GM12878 (cell line): ENCODE measurements at regions not wholly inside any gene's neighbourhood (a gene's known extent, or its start where the extent isn't known, plus 50 kb on each side); places are given as distances from the start of the nearest gene placed in this dataset.

ENCODE experiments used
- ATAC-seq: fragments of 200-7000 bp; cut with Tn5 transposase; 3 replicates; pipeline ENCODE4 v1.9.1; 2020; ENCODE audit warnings: mild to moderate bottlenecking, moderate library complexity
- BruUV-seq: library from RNA; stranded (reverse); fragments of 400-500 nt; replicated peaks from 2 replicates; lab custom pipeline; 2021; lab: Mats Ljungman, UMichigan
- CTCF ChIA-PET: fragments of 300-600 bp; sonication (Branson Sonifier 250); formaldehyde crosslinking; extraction: SDS; loops from one replicate; lab custom pipeline; 2021; ENCODE audit warnings: inconsistent platforms; lab: Yijun Ruan, JAX
- POLR2A ChIA-PET: fragments of 350-600 bp; formaldehyde crosslinking; extraction: SDS; loops from one replicate; lab custom pipeline; 2021; ENCODE audit warnings: inconsistent platforms; lab: Charles Lee
- RAD21 ChIA-PET: fragments of 300-600 bp; sonication (Branson Sonifier 250); formaldehyde crosslinking; loops from one replicate; lab custom pipeline; 2023; ENCODE audit warnings: antibody characterized with exemption; ENCODE audit not compliant: unreplicated experiment; lab: Charles Lee
- SMC1A ChIA-PET: fragments of 300-600 bp; sonication (Branson Sonifier 250); formaldehyde crosslinking; loops from one replicate; lab custom pipeline; 2023; ENCODE audit not compliant: unreplicated experiment, uncharacterized antibody; lab: Charles Lee
- DNase-seq: peaks from one replicate; pipeline ENCODE4 v3.0.0-alpha.2; 2011; ENCODE audit warnings: low read depth, low spot score
- FAIRE-seq: peaks from 3 replicates; lab custom pipeline; 2011; peaks lifted over from hg19 to GRCh38; lab: Jason Lieb, UNC
- H2AFZ ChIP-seq: 2 replicates; pipeline ENCODE4 v1.6.0; 2011; ENCODE audit warnings: low read depth, low read length, control low read depth; ENCODE audit not compliant: control insufficient read depth
- H3K27ac ChIP-seq: 2 replicates; pipeline ENCODE4 v1.5.1; 2011; ENCODE audit warnings: control low read depth; ENCODE audit not compliant: control insufficient read depth, insufficient read depth
- H3K27me3 ChIP-seq, 2 experiments: replicated peaks in 1 of 2; 2 replicates each; pipeline versions ENCODE4 v1.6.0 to v1.6.1; 2011; ENCODE audit warnings: low read length in 1 of 2; ENCODE audit not compliant: control insufficient read depth in 2 of 2, insufficient read depth in 2 of 2
- H3K36me3 ChIP-seq, 2 experiments: 2 replicates each; pipeline ENCODE4 v1.5.1; 2011; ENCODE audit warnings: low read length in 1 of 2; ENCODE audit not compliant: control insufficient read depth in 2 of 2, insufficient read depth in 2 of 2
- H3K4me1 ChIP-seq: 2 replicates; pipeline ENCODE4 v1.6.1; 2011; ENCODE audit warnings: mild to moderate bottlenecking, low read length, moderate library complexity, mixed read lengths; ENCODE audit not compliant: control insufficient read depth, insufficient read depth
- H3K4me2 ChIP-seq: 2 replicates; pipeline ENCODE4 v1.6.0; 2011; ENCODE audit warnings: control low read depth; ENCODE audit not compliant: control insufficient read depth, insufficient read depth
- H3K4me3 ChIP-seq: fragments of 200-600 bp; sonication (generic); 2 replicates; pipeline ENCODE4 v1.5.1; 2016
- H3K79me2 ChIP-seq: 2 replicates; pipeline ENCODE4 v1.6.0; 2011; ENCODE audit warnings: low read length; ENCODE audit not compliant: control insufficient read depth, insufficient read depth
- H3K9ac ChIP-seq: 2 replicates; pipeline ENCODE4 v1.8.0; 2011; ENCODE audit warnings: low read length, control low read depth, mixed read lengths; ENCODE audit not compliant: control insufficient read depth, insufficient read depth
- H3K9me3 ChIP-seq: replicated peaks from 3 replicates; pipeline ENCODE4 v1.5.1; 2011; ENCODE audit warnings: mild to moderate bottlenecking, low read length; ENCODE audit not compliant: control insufficient read depth, insufficient read depth
- H4K20me1 ChIP-seq: 2 replicates; pipeline ENCODE4 v1.6.0; 2011; ENCODE audit not compliant: control insufficient read depth, insufficient read depth
- CBX5 ChIP-seq: sonication (generic); IDR thresholded peaks from 2 replicates; pipeline ENCODE4 v1.6.1; 2016; ENCODE audit warnings: low read depth, moderate library complexity, mild to moderate bottlenecking, inconsistent platforms
- ESRRA ChIP-seq: IDR thresholded peaks from 2 replicates; pipeline ENCODE4 v1.6.1; 2012; ENCODE audit warnings: mild to moderate bottlenecking, low read length, improper control_type of control experiment
- FOXK2 ChIP-seq: fragments of 450-650 bp; IDR thresholded peaks from 2 replicates; pipeline ENCODE4 v1.6.1; 2017; ENCODE audit warnings: mild to moderate bottlenecking, moderate library complexity
- MEF2B ChIP-seq: fragments of 450-650 bp; IDR thresholded peaks from 2 replicates; pipeline ENCODE4 v1.6.1; 2018; ENCODE audit warnings: mild to moderate bottlenecking, moderate library complexity; ENCODE audit not compliant: partially characterized antibody, poor library complexity, severe bottlenecking
- NR2F1 ChIP-seq: fragments of 450-650 bp; conservative IDR thresholded peaks from 2 replicates; pipeline ENCODE4 v1.6.1; 2017; ENCODE audit warnings: mild to moderate bottlenecking
- NRF1 ChIP-seq: conservative IDR thresholded peaks from 2 replicates; pipeline ENCODE4 v1.6.1; 2011; ENCODE audit warnings: mild to moderate bottlenecking, low read depth, low read length, improper control_type of control experiment
- POLR2A ChIP-seq: IDR thresholded peaks from 2 replicates; pipeline ENCODE4 v1.6.1; 2011; ENCODE audit warnings: low read depth, mild to moderate bottlenecking, low read length
- POU2F2 ChIP-seq: IDR thresholded peaks from 3 replicates; pipeline ENCODE4 v1.6.1; 2011; ENCODE audit warnings: low read depth, mild to moderate bottlenecking, low read length, borderline replicate concordance
- RELA ChIP-seq: fragments of 450-650 bp; IDR thresholded peaks from 2 replicates; pipeline ENCODE4 v1.8.0; 2014; ENCODE audit warnings: borderline replicate concordance; ENCODE audit not compliant: partially characterized antibody
- WRNIP1 ChIP-seq: IDR thresholded peaks from 2 replicates; pipeline ENCODE4 v1.6.1; 2011; ENCODE audit warnings: low read depth, low read length, improper control_type of control experiment, borderline replicate concordance
- ZNF384 ChIP-seq: IDR thresholded peaks from 2 replicates; pipeline ENCODE4 v1.6.1; 2012; ENCODE audit warnings: low read depth, mild to moderate bottlenecking, low read length, improper control_type of control experiment, borderline replicate concordance
- WGBS: methylation state at CpG from one replicate; pipeline ENCODE4 v1.1.6; 2016; ENCODE audit warnings: low lambda C conversion rate; ENCODE audit not compliant: insufficient replicate concordance, insufficient coverage; ENCODE audit errors: missing lambda C conversion rate; 5-methylcytosine and 5-hydroxymethylcytosine counted together
- in situ Hi-C: fragments of 300-500 bp; cut with MboI; formaldehyde crosslinking; loops from 9 replicates; pipeline ENCODE4 v1.14.3; 2018; ENCODE audit warnings: mixed read lengths
- intact Hi-C: fragments of 100-400 bp; cut with micrococcal nuclease; formaldehyde crosslinking; loops from one replicate; pipeline ENCODE4 v1.14.2; 2022; ENCODE audit not compliant: unreplicated experiment
- TF ChIP-seq, protein P1 (sequence below): fragments of 450-650 bp; IDR thresholded peaks from 2 replicates; pipeline ENCODE4 v1.6.1; 2018; ENCODE audit warnings: mild to moderate bottlenecking, low read depth, moderate library complexity; ENCODE audit not compliant: partially characterized antibody
- TF ChIP-seq, protein P2 (sequence below): IDR thresholded peaks from 2 replicates; pipeline ENCODE4 v1.6.1; 2012; ENCODE audit warnings: mild to moderate bottlenecking, low read depth, low read length

DNA sequence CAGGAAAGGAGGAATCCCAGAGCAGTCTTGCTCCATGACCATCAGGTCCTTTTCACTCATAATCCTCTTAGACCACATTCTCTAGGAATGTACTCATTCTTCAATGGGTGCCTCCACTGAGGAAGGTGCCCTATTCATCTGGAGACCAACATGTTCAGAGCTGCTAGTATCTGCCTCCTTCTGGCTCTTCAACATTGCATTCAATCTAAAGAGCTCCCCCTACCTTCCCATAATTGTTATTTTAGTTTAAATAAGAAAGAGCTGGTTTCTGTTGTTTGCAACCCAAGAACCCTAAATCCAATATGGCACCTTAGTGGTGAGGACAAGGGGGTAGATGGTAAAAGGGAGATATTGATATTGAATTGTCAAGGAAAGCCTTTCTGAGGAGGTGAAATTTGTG lies 67.6 kb downstream of the SCN11A start:
- Histone ChIP-seq H3K27ac (no peak overlapping the region), H3K9ac (no peak overlapping the region), H4K20me1 (no peaks in the 10 kb centered on the region), H3K36me3 (no peaks in the 10 kb centered on the region), H3K9me3 (no peaks in the 10 kb centered on the region), H3K4me3 (no peak overlapping the region), H2AFZ (no peak overlapping the region), H3K27me3 (no peaks in the 10 kb centered on the region; a peak in 3 of 4 replicates), H3K4me2 (no peak overlapping the region), H3K4me1 (no peaks in the 10 kb centered on the region), H3K79me2 (no peaks in the 10 kb centered on the region)
- FAIRE-seq (no peak), DNase-seq (no peak), ATAC-seq (no peak)
- POLR2A ChIA-PET: no interaction called here
- RAD21 ChIA-PET: interaction anchor here (1.6 kb wide), 1 partner anchor 16 kb away, joined by 4 read pairs; no protein-coding TSS in a partner anchor
- TF ChIP-seq MEF2B (no peak), WRNIP1 (no peak), NR2F1 (no peak), RELA (no peak)
- SMC1A ChIA-PET: interaction anchor here (0.8 to 1.3 kb wide), 2 partner anchors 9 to 16 kb away, joined by 3 to 5 read pairs; no protein-coding TSS in a partner anchor
- in situ Hi-C loops: no loop called here
- no TSS peak for BruUV-seq
- intact Hi-C loops: no loop called here
- CTCF ChIA-PET: interaction anchor here (0.6 to 1.6 kb wide), 4 partner anchors 12 to 461 kb away, joined by 3 to 7 read pairs (median 4); no protein-coding TSS in a partner anchor

DNA sequence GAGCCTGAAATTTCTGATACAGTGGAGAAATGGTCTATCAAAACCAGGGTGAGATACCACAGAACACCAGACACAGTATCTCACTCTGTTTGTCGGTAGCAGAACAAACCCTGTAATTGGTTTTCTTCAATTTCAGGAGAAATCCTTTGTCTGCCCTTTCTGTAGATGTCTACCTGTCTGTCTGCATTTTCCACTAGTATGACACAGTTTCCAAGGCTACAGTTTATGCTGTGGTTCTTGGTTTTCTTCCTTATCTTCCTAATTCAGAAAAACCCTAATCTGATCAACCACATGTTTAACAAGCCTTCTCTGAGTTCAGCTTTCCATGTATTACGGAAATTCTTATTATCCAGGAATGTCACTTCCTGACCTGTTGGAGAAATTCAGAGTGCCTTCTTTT lies 70.8 kb downstream of the SCN11A start:
- ATAC-seq (no peak), FAIRE-seq (no peak), DNase-seq (no peak)
- in situ Hi-C loops (no loop called here), intact Hi-C loops (no loop called here)
- 54% methylated on average over 2 of the region's 2 CpGs for WGBS
- no peak overlapping the region for H3K9ac ChIP-seq
- BruUV-seq: no TSS peak
- ChIA-PET RAD21 (no interaction called here), CTCF (interaction anchor here (0.8 kb wide), 1 partner anchor 137 kb away, joined by 3 read pairs; no protein-coding TSS in a partner anchor), SMC1A (interaction anchor here (1.5 kb wide), 1 partner anchor 19 kb away, joined by 4 read pairs; no protein-coding TSS in a partner anchor), POLR2A (no interaction called here)
- H3K4me1 ChIP-seq: no peaks in the 10 kb centered on the region
- H3K4me3 ChIP-seq: no peak overlapping the region
- H3K4me2 ChIP-seq: no peak overlapping the region
- H3K9me3 ChIP-seq: no peaks in the 10 kb centered on the region
- no peaks in the 10 kb centered on the region for H3K36me3 ChIP-seq
- H2AFZ ChIP-seq: no peak overlapping the region
- no peaks in the 10 kb centered on the region for H3K27me3 ChIP-seq
- no peak overlapping the region for H3K27ac ChIP-seq
- H4K20me1 ChIP-seq: no peaks in the 10 kb centered on the region
- H3K79me2 ChIP-seq: no peaks in the 10 kb centered on the region
- no peak for TF ChIP-seq ESRRA
- no peak for TF ChIP-seq POLR2A
- no peak for TF ChIP-seq ZNF384
- no peak for TF ChIP-seq NRF1
- no peak for TF ChIP-seq FOXK2
- TF ChIP-seq POU2F2: no peak
- TF ChIP-seq, protein P1, sequence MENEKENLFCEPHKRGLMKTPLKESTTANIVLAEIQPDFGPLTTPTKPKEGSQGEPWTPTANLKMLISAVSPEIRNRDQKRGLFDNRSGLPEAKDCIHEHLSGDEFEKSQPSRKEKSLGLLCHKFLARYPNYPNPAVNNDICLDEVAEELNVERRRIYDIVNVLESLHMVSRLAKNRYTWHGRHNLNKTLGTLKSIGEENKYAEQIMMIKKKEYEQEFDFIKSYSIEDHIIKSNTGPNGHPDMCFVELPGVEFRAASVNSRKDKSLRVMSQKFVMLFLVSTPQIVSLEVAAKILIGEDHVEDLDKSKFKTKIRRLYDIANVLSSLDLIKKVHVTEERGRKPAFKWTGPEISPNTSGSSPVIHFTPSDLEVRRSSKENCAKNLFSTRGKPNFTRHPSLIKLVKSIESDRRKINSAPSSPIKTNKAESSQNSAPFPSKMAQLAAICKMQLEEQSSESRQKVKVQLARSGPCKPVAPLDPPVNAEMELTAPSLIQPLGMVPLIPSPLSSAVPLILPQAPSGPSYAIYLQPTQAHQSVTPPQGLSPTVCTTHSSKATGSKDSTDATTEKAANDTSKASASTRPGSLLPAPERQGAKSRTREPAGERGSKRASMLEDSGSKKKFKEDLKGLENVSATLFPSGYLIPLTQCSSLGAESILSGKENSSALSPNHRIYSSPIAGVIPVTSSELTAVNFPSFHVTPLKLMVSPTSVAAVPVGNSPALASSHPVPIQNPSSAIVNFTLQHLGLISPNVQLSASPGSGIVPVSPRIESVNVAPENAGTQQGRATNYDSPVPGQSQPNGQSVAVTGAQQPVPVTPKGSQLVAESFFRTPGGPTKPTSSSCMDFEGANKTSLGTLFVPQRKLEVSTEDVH: no peak
- TF ChIP-seq, protein P2, sequence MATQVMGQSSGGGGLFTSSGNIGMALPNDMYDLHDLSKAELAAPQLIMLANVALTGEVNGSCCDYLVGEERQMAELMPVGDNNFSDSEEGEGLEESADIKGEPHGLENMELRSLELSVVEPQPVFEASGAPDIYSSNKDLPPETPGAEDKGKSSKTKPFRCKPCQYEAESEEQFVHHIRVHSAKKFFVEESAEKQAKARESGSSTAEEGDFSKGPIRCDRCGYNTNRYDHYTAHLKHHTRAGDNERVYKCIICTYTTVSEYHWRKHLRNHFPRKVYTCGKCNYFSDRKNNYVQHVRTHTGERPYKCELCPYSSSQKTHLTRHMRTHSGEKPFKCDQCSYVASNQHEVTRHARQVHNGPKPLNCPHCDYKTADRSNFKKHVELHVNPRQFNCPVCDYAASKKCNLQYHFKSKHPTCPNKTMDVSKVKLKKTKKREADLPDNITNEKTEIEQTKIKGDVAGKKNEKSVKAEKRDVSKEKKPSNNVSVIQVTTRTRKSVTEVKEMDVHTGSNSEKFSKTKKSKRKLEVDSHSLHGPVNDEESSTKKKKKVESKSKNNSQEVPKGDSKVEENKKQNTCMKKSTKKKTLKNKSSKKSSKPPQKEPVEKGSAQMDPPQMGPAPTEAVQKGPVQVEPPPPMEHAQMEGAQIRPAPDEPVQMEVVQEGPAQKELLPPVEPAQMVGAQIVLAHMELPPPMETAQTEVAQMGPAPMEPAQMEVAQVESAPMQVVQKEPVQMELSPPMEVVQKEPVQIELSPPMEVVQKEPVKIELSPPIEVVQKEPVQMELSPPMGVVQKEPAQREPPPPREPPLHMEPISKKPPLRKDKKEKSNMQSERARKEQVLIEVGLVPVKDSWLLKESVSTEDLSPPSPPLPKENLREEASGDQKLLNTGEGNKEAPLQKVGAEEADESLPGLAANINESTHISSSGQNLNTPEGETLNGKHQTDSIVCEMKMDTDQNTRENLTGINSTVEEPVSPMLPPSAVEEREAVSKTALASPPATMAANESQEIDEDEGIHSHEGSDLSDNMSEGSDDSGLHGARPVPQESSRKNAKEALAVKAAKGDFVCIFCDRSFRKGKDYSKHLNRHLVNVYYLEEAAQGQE: no peak
- no peak for TF ChIP-seq CBX5
